Right lobe of liver (tissue), 4 donors: ENCODE measurements at regions not wholly inside any gene's neighbourhood (a gene's known extent, or its start where the extent isn't known, plus 50 kb on each side); places are given as distances from the start of the nearest gene placed in this dataset.

Experiments used
- CTCF ChIP-seq, 4 donors: fragments of 200-600 bp in 3 of 4; fragments of 450-650 bp in 1 of 4; IDR thresholded peaks; one replicate each; pipeline versions ENCODE4 v1.5.1 to v1.8.0; 2016 to 2022; ENCODE audit warnings: antibody characterized with exemption in 4 of 4, mild to moderate bottlenecking in 2 of 4
- POLR2A ChIP-seq: fragments of 450-650 bp; IDR thresholded peaks from one replicate; pipeline ENCODE4 v1.6.1; 2017; ENCODE audit warnings: antibody characterized with exemption, mild to moderate bottlenecking
- donor health status: DM: no; HTN: no; CAD: no.
- donor health status: DM: no; HTN: no; CAD: no.
- donor health status: DM: no; HTN: yes; CAD: no.

GRCh38 chr7:127486654-127487053 lies 94.1 kb upstream of the ZNF800 start:
- TF ChIP-seq POLR2A (no peak), CTCF (IDR thresholded peaks at IDR 0.05) (no peak)
